GM23338 (cell line): ENCODE measurements at regions not wholly inside any gene's neighbourhood (a gene's known extent, or its start where the extent isn't known, plus 50 kb on each side); places are given as distances from the start of the nearest gene placed in this dataset.

Experiments
- ATAC-seq: fragments of 200-7000 bp; cut with Tn5 transposase; 3 replicates; pipeline ENCODE4 v1.9.1; 2020
- DNase-seq: peaks from one replicate; pipeline ENCODE4 v3.0.0-alpha.2; 2015; ENCODE audit warnings: low spot score
- H2AFZ ChIP-seq: fragments of 200-600 bp; sonication (generic); 2 replicates; pipeline ENCODE4 v1.8.0; 2016; ENCODE audit warnings: antibody characterized with exemption, mild to moderate bottlenecking, moderate library complexity
- H3F3A ChIP-seq: fragments of 200-600 bp; sonication (generic); replicated peaks from 2 replicates; pipeline ENCODE4 v1.8.0; 2017; ENCODE audit warnings: antibody characterized with exemption, mixed run types, low read depth
- H3K27ac ChIP-seq: fragments of 200-600 bp; sonication (generic); 2 replicates; pipeline ENCODE4 v1.6.1; 2016; ENCODE audit warnings: low read depth
- H3K27me3 ChIP-seq: fragments of 200-600 bp; sonication (generic); 2 replicates; pipeline ENCODE4 v1.8.0; 2016; ENCODE audit warnings: mild to moderate bottlenecking, mixed run types, moderate library complexity; ENCODE audit not compliant: insufficient read depth
- H3K36me3 ChIP-seq: fragments of 200-600 bp; sonication (generic); 2 replicates; pipeline ENCODE4 v1.8.0; 2016; ENCODE audit warnings: mild to moderate bottlenecking; ENCODE audit not compliant: insufficient read depth
- H3K4me1 ChIP-seq: fragments of 200-600 bp; sonication (generic); 2 replicates; pipeline ENCODE4 v1.8.0; 2016; ENCODE audit warnings: mild to moderate bottlenecking, moderate library complexity; ENCODE audit not compliant: insufficient read depth
- H3K4me2 ChIP-seq: fragments of 200-600 bp; sonication (generic); 2 replicates; pipeline ENCODE4 v1.7.1; 2017; ENCODE audit warnings: mixed run types
- H3K4me3 ChIP-seq: fragments of 200-600 bp; sonication (generic); 2 replicates; pipeline ENCODE4 v1.6.1; 2016; ENCODE audit warnings: mixed run types
- H3K79me2 ChIP-seq: fragments of 200-600 bp; sonication (generic); replicated peaks from 2 replicates; pipeline ENCODE4 v1.8.0; 2017; ENCODE audit warnings: mild to moderate bottlenecking; ENCODE audit not compliant: insufficient read depth
- H3K9me2 ChIP-seq: fragments of 200-600 bp; sonication (generic); 2 replicates; pipeline ENCODE4 v1.8.0; 2017; ENCODE audit not compliant: insufficient read depth
- H4K20me1 ChIP-seq: fragments of 200-600 bp; sonication (generic); replicated peaks from 2 replicates; pipeline ENCODE4 v1.8.0; 2017; ENCODE audit warnings: mild to moderate bottlenecking; ENCODE audit not compliant: insufficient read depth
- H3K27ac Mint-ChIP-seq: 2 replicates; pipeline ENCODE4 v1.8.0; 2020; ENCODE audit warnings: inconsistent platforms, mild to moderate bottlenecking, moderate library complexity, mixed read lengths
- H3K27me3 Mint-ChIP-seq: 3 replicates; pipeline ENCODE4 v1.8.0; 2022; ENCODE audit warnings: low read depth, mild to moderate bottlenecking, moderate library complexity, mixed read lengths, inconsistent platforms; ENCODE audit not compliant: insufficient read depth, poor library complexity
- H3K36me3 Mint-ChIP-seq: 3 replicates; pipeline ENCODE4 v1.8.0; 2021; ENCODE audit warnings: low read depth, mild to moderate bottlenecking, inconsistent platforms, moderate library complexity, mixed read lengths
- H3K4me1 Mint-ChIP-seq: 3 replicates; pipeline ENCODE4 v1.8.0; 2020; ENCODE audit warnings: mild to moderate bottlenecking, inconsistent platforms, mixed read lengths
- H3K4me3 Mint-ChIP-seq: 3 replicates; pipeline ENCODE4 v1.8.0; 2021; ENCODE audit warnings: moderate library complexity, mild to moderate bottlenecking, inconsistent platforms, mixed read lengths
- H3K9me3 Mint-ChIP-seq: 3 replicates; pipeline ENCODE4 v1.8.0; 2020; ENCODE audit warnings: moderate library complexity, mild to moderate bottlenecking, inconsistent platforms, mixed read lengths
- CTCF ChIP-seq, 2 experiments: fragments of 200-600 bp in 1 of 2; sonication (generic) in 1 of 2; conservative IDR thresholded peaks; 2 replicates each; pipeline versions ENCODE4 v1.5.1 to v1.6.1; 2016 to 2017; ENCODE audit warnings: antibody characterized with exemption in 2 of 2, low read depth in 2 of 2, mild to moderate bottlenecking in 2 of 2, moderate library complexity in 1 of 2
- ETS1 ChIP-seq: IDR thresholded peaks from 2 replicates; pipeline ENCODE4 v1.6.1; 2016; ENCODE audit warnings: antibody characterized with exemption
- EZH2 ChIP-seq: fragments of 200-600 bp; sonication (generic); IDR thresholded peaks from one replicate; pipeline ENCODE4 v1.8.0; 2017; ENCODE audit warnings: antibody characterized with exemption, mild to moderate bottlenecking, low read depth; ENCODE audit not compliant: unreplicated experiment
- EZH2phosphoT487 ChIP-seq: fragments of 200-600 bp; sonication (generic); IDR thresholded peaks from one replicate; pipeline ENCODE4 v1.8.1; 2018; ENCODE audit warnings: antibody characterized with exemption; ENCODE audit not compliant: unreplicated experiment
- JUNB ChIP-seq: IDR thresholded peaks from one replicate; pipeline ENCODE4 v1.6.1; 2016; ENCODE audit warnings: antibody characterized with exemption; ENCODE audit not compliant: unreplicated experiment
- POLR2AphosphoS5 ChIP-seq: IDR thresholded peaks from 2 replicates; pipeline ENCODE4 v1.6.1; 2016; ENCODE audit warnings: antibody characterized with exemption, low read depth
- REST ChIP-seq: IDR thresholded peaks from one replicate; pipeline ENCODE4 v1.6.1; 2018; ENCODE audit warnings: antibody characterized with exemption; ENCODE audit not compliant: unreplicated experiment
- ZNF114 ChIP-seq: fragments of 250-450 bp; sonication (Bioruptor Pico); IDR thresholded peaks from 2 replicates; pipeline ENCODE4 v1.5.0; 2020; ENCODE audit warnings: mild to moderate bottlenecking, moderate library complexity
- ZNF331 ChIP-seq: fragments of 250-450 bp; sonication (Bioruptor Pico); IDR thresholded peaks from 2 replicates; pipeline ENCODE4 v1.5.0; 2020; ENCODE audit warnings: low read depth, mild to moderate bottlenecking, moderate library complexity
- ZNF462 ChIP-seq: fragments of 250-450 bp; sonication (Bioruptor Pico); IDR thresholded peaks from 2 replicates; pipeline ENCODE4 v1.5.0; 2020; ENCODE audit warnings: mild to moderate bottlenecking, moderate library complexity

GRCh38 chr11:103623933-103624332 lies 412.5 kb upstream of the DDI1 start:
- DNase-seq = no peak
- Mint-ChIP-seq H3K4me1 (peaks cover 18% of the 10 kb centered on the region), H3K27me3 (no peaks in the 10 kb centered on the region), H3K36me3 (no peaks in the 10 kb centered on the region), H3K27ac (no peak overlapping the region), H3K9me3 (no peaks in the 10 kb centered on the region), H3K4me3 (no peak overlapping the region)
- Histone ChIP-seq H3K4me2 (no peak overlapping the region), H3K4me1 (0 out of 2 replicates have a peak, but pooled peaks cover 5% of the 10 kb centered on the region), H4K20me1 (no peaks in the 10 kb centered on the region), H3F3A (no peaks in the 10 kb centered on the region), H3K36me3 (no peaks in the 10 kb centered on the region), H3K4me3 (no peak overlapping the region), H3K79me2 (no peaks in the 10 kb centered on the region), H3K27ac (no peak overlapping the region), H3K27me3 (no peaks in the 10 kb centered on the region), H3K9me2 (peaks cover 14% of the 10 kb centered on the region; the same call in 1 of the 2 replicates), H2AFZ (no peak overlapping the region)
- ATAC-seq = no peak
- TF ChIP-seq ZNF331 (CRISPR knock-in tag) (no peak), POLR2AphosphoS5 (no peak), ZNF114 (no peak), JUNB (no peak), ZNF462 (CRISPR knock-in tag) (no peak), REST (no peak), ETS1 (no peak), EZH2phosphoT487 (no peak), CTCF (conservative IDR thresholded peaks at IDR 0.05; ENCODE audit: low read depth in 2 of 2) (no peak), EZH2 (no peak)
